Stimulated activated CD4-positive, alpha-beta T cell treated with anti-CD3 and anti-CD28 coated beads, Interleukin-2, amount 100 ng/mL, for 48 hours (primary cell): ENCODE measurements at regions not wholly inside any gene's neighbourhood (a gene's known extent, or its start where the extent isn't known, plus 50 kb on each side); places are given as distances from the start of the nearest gene placed in this dataset.
"Not testable (repeated sequence)": the region's sequence is repeated elsewhere in the genome, so short reads cannot be mapped to it uniquely, and the experiment has no call there.

Experiments
- DNase-seq, 2 donors: peaks; one replicate each; pipeline ENCODE4 v3.0.0-alpha.2; 2020

GRCh38 chr20:61067221-61067620 is 184.8 kb upstream of the CDH4 start:
- no peak for DNase-seq

GRCh38 chr20:61072398-61072797 is 179.7 kb upstream of the CDH4 start:
- DNase-seq: no peak

- DNase-seq: no peak
Measured at GRCh38 chr20:61073376-61073775, 178.7 kb upstream of the CDH4 start.

GRCh38 chr20:61082720-61083119 is 169.3 kb upstream of the CDH4 start:
- no peak for DNase-seq

GRCh38 chr20:61083431-61083830 is 168.6 kb upstream of the CDH4 start:
- no peak for DNase-seq

GRCh38 chr20:61086031-61086430 is 166.0 kb upstream of the CDH4 start:
- DNase-seq: no peak

GRCh38 chr20:61090541-61090940 is 161.5 kb upstream of the CDH4 start:
- DNase-seq: no peak

- no peak for DNase-seq
Measured at GRCh38 chr20:61092251-61092650, 159.8 kb upstream of the CDH4 start.

- DNase-seq: no peak
Measured at GRCh38 chr20:61094581-61094980, 157.5 kb upstream of the CDH4 start.

GRCh38 chr20:61096463-61096862 is 155.6 kb upstream of the CDH4 start:
- DNase-seq: no peak

- no peak for DNase-seq
Measured at GRCh38 chr20:61099806-61100205, 152.3 kb upstream of the CDH4 start.

GRCh38 chr20:61100489-61100888 is 151.6 kb upstream of the CDH4 start:
- no peak for DNase-seq

GRCh38 chr20:61101321-61101720 is 150.7 kb upstream of the CDH4 start:
- DNase-seq: not testable (repeated sequence)

- no peak for DNase-seq
Measured at GRCh38 chr20:61104232-61104631, 147.8 kb upstream of the CDH4 start.

- DNase-seq: no peak
Measured at GRCh38 chr20:61105395-61105794, 146.7 kb upstream of the CDH4 start.

- DNase-seq: no peak
Measured at GRCh38 chr20:61106438-61106837, 145.6 kb upstream of the CDH4 start.

GRCh38 chr20:61109221-61109805 is 142.7 kb upstream of the CDH4 start:
- DNase-seq: no peak

- no peak for DNase-seq
Measured at GRCh38 chr20:61112515-61112914, 139.5 kb upstream of the CDH4 start.

- no peak for DNase-seq
Measured at GRCh38 chr20:61113731-61114130, 138.3 kb upstream of the CDH4 start.

GRCh38 chr20:61114493-61115175 is 137.4 kb upstream of the CDH4 start:
- no peak for DNase-seq

GRCh38 chr20:61115364-61116065 is 136.5 kb upstream of the CDH4 start:
- no peak for DNase-seq

GRCh38 chr20:61117725-61118124 is 134.3 kb upstream of the CDH4 start:
- DNase-seq: no peak

- no peak for DNase-seq
Measured at GRCh38 chr20:61118429-61119224, 133.4 kb upstream of the CDH4 start.

GRCh38 chr20:61119273-61119672 is 132.8 kb upstream of the CDH4 start:
- no peak for DNase-seq
